GM23338 (cell line): ENCODE measurements at regions not wholly inside any gene's neighbourhood (a gene's known extent, or its start where the extent isn't known, plus 50 kb on each side); places are given as distances from the start of the nearest gene placed in this dataset.

Experiments used
- ATAC-seq: fragments of 200-7000 bp; cut with Tn5 transposase; 3 replicates; pipeline ENCODE4 v1.9.1; 2020
- DNase-seq: peaks from one replicate; pipeline ENCODE4 v3.0.0-alpha.2; 2015; ENCODE audit warnings: low spot score
- H2AFZ ChIP-seq: fragments of 200-600 bp; sonication (generic); 2 replicates; pipeline ENCODE4 v1.8.0; 2016; ENCODE audit warnings: antibody characterized with exemption, mild to moderate bottlenecking, moderate library complexity
- H3F3A ChIP-seq: fragments of 200-600 bp; sonication (generic); replicated peaks from 2 replicates; pipeline ENCODE4 v1.8.0; 2017; ENCODE audit warnings: antibody characterized with exemption, mixed run types, low read depth
- H3K27ac ChIP-seq: fragments of 200-600 bp; sonication (generic); 2 replicates; pipeline ENCODE4 v1.6.1; 2016; ENCODE audit warnings: low read depth
- H3K27me3 ChIP-seq: fragments of 200-600 bp; sonication (generic); 2 replicates; pipeline ENCODE4 v1.8.0; 2016; ENCODE audit warnings: mild to moderate bottlenecking, mixed run types, moderate library complexity; ENCODE audit not compliant: insufficient read depth
- H3K36me3 ChIP-seq: fragments of 200-600 bp; sonication (generic); 2 replicates; pipeline ENCODE4 v1.8.0; 2016; ENCODE audit warnings: mild to moderate bottlenecking; ENCODE audit not compliant: insufficient read depth
- H3K4me1 ChIP-seq: fragments of 200-600 bp; sonication (generic); 2 replicates; pipeline ENCODE4 v1.8.0; 2016; ENCODE audit warnings: mild to moderate bottlenecking, moderate library complexity; ENCODE audit not compliant: insufficient read depth
- H3K4me2 ChIP-seq: fragments of 200-600 bp; sonication (generic); 2 replicates; pipeline ENCODE4 v1.7.1; 2017; ENCODE audit warnings: mixed run types
- H3K4me3 ChIP-seq: fragments of 200-600 bp; sonication (generic); 2 replicates; pipeline ENCODE4 v1.6.1; 2016; ENCODE audit warnings: mixed run types
- H3K79me2 ChIP-seq: fragments of 200-600 bp; sonication (generic); replicated peaks from 2 replicates; pipeline ENCODE4 v1.8.0; 2017; ENCODE audit warnings: mild to moderate bottlenecking; ENCODE audit not compliant: insufficient read depth
- H3K9me2 ChIP-seq: fragments of 200-600 bp; sonication (generic); 2 replicates; pipeline ENCODE4 v1.8.0; 2017; ENCODE audit not compliant: insufficient read depth
- H4K20me1 ChIP-seq: fragments of 200-600 bp; sonication (generic); replicated peaks from 2 replicates; pipeline ENCODE4 v1.8.0; 2017; ENCODE audit warnings: mild to moderate bottlenecking; ENCODE audit not compliant: insufficient read depth
- H3K27ac Mint-ChIP-seq: 2 replicates; pipeline ENCODE4 v1.8.0; 2020; ENCODE audit warnings: inconsistent platforms, mild to moderate bottlenecking, moderate library complexity, mixed read lengths
- H3K27me3 Mint-ChIP-seq: 3 replicates; pipeline ENCODE4 v1.8.0; 2022; ENCODE audit warnings: low read depth, mild to moderate bottlenecking, moderate library complexity, mixed read lengths, inconsistent platforms; ENCODE audit not compliant: insufficient read depth, poor library complexity
- H3K36me3 Mint-ChIP-seq: 3 replicates; pipeline ENCODE4 v1.8.0; 2021; ENCODE audit warnings: low read depth, mild to moderate bottlenecking, inconsistent platforms, moderate library complexity, mixed read lengths
- H3K4me1 Mint-ChIP-seq: 3 replicates; pipeline ENCODE4 v1.8.0; 2020; ENCODE audit warnings: mild to moderate bottlenecking, inconsistent platforms, mixed read lengths
- H3K4me3 Mint-ChIP-seq: 3 replicates; pipeline ENCODE4 v1.8.0; 2021; ENCODE audit warnings: moderate library complexity, mild to moderate bottlenecking, inconsistent platforms, mixed read lengths
- H3K9me3 Mint-ChIP-seq: 3 replicates; pipeline ENCODE4 v1.8.0; 2020; ENCODE audit warnings: moderate library complexity, mild to moderate bottlenecking, inconsistent platforms, mixed read lengths
- JUNB ChIP-seq: IDR thresholded peaks from one replicate; pipeline ENCODE4 v1.6.1; 2016; ENCODE audit warnings: antibody characterized with exemption; ENCODE audit not compliant: unreplicated experiment
- NANOG ChIP-seq: IDR thresholded peaks from 2 replicates; pipeline ENCODE4 v1.6.1; 2016; ENCODE audit warnings: antibody characterized with exemption, borderline replicate concordance
- POLR2AphosphoS5 ChIP-seq: IDR thresholded peaks from 2 replicates; pipeline ENCODE4 v1.6.1; 2016; ENCODE audit warnings: antibody characterized with exemption, low read depth
- STAT1 ChIP-seq: IDR thresholded peaks from one replicate; pipeline ENCODE4 v1.6.1; 2016; ENCODE audit warnings: antibody characterized with exemption; ENCODE audit not compliant: unreplicated experiment
- ZNF114 ChIP-seq: fragments of 250-450 bp; sonication (Bioruptor Pico); IDR thresholded peaks from 2 replicates; pipeline ENCODE4 v1.5.0; 2020; ENCODE audit warnings: mild to moderate bottlenecking, moderate library complexity
- ZNF331 ChIP-seq: fragments of 250-450 bp; sonication (Bioruptor Pico); IDR thresholded peaks from 2 replicates; pipeline ENCODE4 v1.5.0; 2020; ENCODE audit warnings: low read depth, mild to moderate bottlenecking, moderate library complexity
- TF ChIP-seq, protein P1 (sequence below): IDR thresholded peaks from one replicate; pipeline ENCODE4 v1.6.1; 2018; ENCODE audit warnings: antibody characterized with exemption; ENCODE audit not compliant: unreplicated experiment
- TF ChIP-seq, protein P2 (sequence below): fragments of 250-450 bp; sonication (Bioruptor Pico); IDR thresholded peaks from 2 replicates; pipeline ENCODE4 v1.5.0; 2020; ENCODE audit warnings: mild to moderate bottlenecking, moderate library complexity
- TF ChIP-seq, protein P3 (sequence below), 2 experiments: fragments of 200-600 bp in 1 of 2; sonication (generic) in 1 of 2; conservative IDR thresholded peaks; 2 replicates each; pipeline versions ENCODE4 v1.5.1 to v1.6.1; 2016 to 2017; ENCODE audit warnings: antibody characterized with exemption in 2 of 2, low read depth in 2 of 2, mild to moderate bottlenecking in 2 of 2, moderate library complexity in 1 of 2
- TF ChIP-seq, protein P4 (sequence below): IDR thresholded peaks from 2 replicates; pipeline ENCODE4 v1.6.1; 2016; ENCODE audit warnings: antibody characterized with exemption

DNA sequence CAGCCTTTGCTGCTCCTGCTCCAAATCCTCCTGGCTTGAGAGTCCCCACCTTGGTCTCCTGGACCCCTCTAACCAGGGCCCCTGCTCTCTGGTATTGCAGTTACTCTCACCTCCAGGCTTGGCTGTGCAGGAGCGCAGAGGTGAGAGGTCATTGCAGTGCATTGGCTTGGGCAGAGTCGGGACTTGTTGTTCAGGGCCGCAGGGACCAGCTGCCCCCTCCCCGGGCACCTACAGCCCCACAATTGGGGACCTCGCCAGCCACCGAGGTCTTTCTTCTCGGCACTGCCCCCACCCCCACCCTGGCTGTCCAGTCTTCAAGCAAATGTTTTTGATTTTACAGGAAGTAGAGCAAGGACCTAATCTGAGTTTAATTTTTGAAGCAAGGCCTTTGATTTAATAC is 65.5 kb upstream of the FGF3 start:
- Histone ChIP-seq H3K79me2 (no peaks in the 10 kb centered on the region), H3K9me2 (no peaks in the 10 kb centered on the region), H3K27ac (no peak overlapping the region), H3K4me1 (peaks cover 4% of the 10 kb centered on the region; the same call in 1 of the 2 replicates), H3K36me3 (no peaks in the 10 kb centered on the region), H3K4me2 (no peak overlapping the region), H2AFZ (no peak overlapping the region), H4K20me1 (no peaks in the 10 kb centered on the region), H3F3A (no peaks in the 10 kb centered on the region), H3K27me3 (no peaks in the 10 kb centered on the region), H3K4me3 (no peak overlapping the region)
- peaks cover 10% of the 10 kb centered on the region; the same call in 2 of the 3 replicates for H3K4me1 Mint-ChIP-seq
- H3K36me3 Mint-ChIP-seq, result no peaks in the 10 kb centered on the region
- ATAC-seq (no peak), DNase-seq (no peak)
- no peak overlapping the region for H3K4me3 Mint-ChIP-seq
- H3K27me3 Mint-ChIP-seq, result peaks cover 22% of the 10 kb centered on the region
- TF ChIP-seq JUNB, result no peak
- no peak for TF ChIP-seq STAT1
- no peak for TF ChIP-seq ZNF114
- TF ChIP-seq ZNF331 (CRISPR knock-in tag), result no peak
- TF ChIP-seq, protein P1, sequence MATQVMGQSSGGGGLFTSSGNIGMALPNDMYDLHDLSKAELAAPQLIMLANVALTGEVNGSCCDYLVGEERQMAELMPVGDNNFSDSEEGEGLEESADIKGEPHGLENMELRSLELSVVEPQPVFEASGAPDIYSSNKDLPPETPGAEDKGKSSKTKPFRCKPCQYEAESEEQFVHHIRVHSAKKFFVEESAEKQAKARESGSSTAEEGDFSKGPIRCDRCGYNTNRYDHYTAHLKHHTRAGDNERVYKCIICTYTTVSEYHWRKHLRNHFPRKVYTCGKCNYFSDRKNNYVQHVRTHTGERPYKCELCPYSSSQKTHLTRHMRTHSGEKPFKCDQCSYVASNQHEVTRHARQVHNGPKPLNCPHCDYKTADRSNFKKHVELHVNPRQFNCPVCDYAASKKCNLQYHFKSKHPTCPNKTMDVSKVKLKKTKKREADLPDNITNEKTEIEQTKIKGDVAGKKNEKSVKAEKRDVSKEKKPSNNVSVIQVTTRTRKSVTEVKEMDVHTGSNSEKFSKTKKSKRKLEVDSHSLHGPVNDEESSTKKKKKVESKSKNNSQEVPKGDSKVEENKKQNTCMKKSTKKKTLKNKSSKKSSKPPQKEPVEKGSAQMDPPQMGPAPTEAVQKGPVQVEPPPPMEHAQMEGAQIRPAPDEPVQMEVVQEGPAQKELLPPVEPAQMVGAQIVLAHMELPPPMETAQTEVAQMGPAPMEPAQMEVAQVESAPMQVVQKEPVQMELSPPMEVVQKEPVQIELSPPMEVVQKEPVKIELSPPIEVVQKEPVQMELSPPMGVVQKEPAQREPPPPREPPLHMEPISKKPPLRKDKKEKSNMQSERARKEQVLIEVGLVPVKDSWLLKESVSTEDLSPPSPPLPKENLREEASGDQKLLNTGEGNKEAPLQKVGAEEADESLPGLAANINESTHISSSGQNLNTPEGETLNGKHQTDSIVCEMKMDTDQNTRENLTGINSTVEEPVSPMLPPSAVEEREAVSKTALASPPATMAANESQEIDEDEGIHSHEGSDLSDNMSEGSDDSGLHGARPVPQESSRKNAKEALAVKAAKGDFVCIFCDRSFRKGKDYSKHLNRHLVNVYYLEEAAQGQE, result no peak
- H3K27ac Mint-ChIP-seq, result no peak overlapping the region
- no peaks in the 10 kb centered on the region for H3K9me3 Mint-ChIP-seq

DNA sequence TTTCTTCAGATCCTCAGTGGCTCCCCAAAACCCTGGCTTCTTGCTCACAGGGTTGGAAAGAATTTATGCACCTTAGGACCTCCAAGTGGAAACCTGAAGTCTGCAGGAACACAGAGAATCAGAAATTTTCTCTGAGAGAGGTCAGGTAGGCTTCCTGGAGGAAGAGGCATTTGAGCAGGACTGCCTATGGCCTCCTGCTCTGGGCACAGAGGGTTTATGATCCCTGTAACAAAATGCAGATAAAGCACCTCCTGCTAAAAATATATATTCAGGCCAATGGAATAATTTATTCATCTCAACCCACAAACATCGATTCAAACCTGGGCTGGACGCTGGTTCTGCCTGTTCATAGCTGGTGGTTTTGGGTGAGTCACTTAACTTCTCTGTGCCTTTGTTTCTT is 68.1 kb upstream of the FGF3 start:
- no peaks in the 10 kb centered on the region for H3K36me3 Mint-ChIP-seq
- H3K4me1 ChIP-seq, result peaks cover 8% of the 10 kb centered on the region
- no peaks in the 10 kb centered on the region for H3F3A ChIP-seq
- H3K9me2 ChIP-seq, result no peaks in the 10 kb centered on the region
- no peak overlapping the region for H3K27ac Mint-ChIP-seq
- H3K27me3 ChIP-seq, result peaks cover 11% of the 10 kb centered on the region; the same call in 1 of the 2 replicates
- no peaks in the 10 kb centered on the region for H3K9me3 Mint-ChIP-seq
- no peak overlapping the region for H3K4me2 ChIP-seq
- H3K27me3 Mint-ChIP-seq, result peaks cover 37% of the 10 kb centered on the region
- H3K4me3 Mint-ChIP-seq, result no peak overlapping the region
- H3K79me2 ChIP-seq, result no peaks in the 10 kb centered on the region
- no peaks in the 10 kb centered on the region for H3K36me3 ChIP-seq
- H3K4me1 Mint-ChIP-seq, result peaks cover 22% of the 10 kb centered on the region
- no peak for ATAC-seq
- no peak overlapping the region for H3K27ac ChIP-seq
- H3K4me3 ChIP-seq, result no peak overlapping the region
- no peaks in the 10 kb centered on the region for H4K20me1 ChIP-seq
- no peak for DNase-seq
- no peak overlapping the region for H2AFZ ChIP-seq
- no peak for TF ChIP-seq POLR2AphosphoS5
- TF ChIP-seq, protein P2, sequence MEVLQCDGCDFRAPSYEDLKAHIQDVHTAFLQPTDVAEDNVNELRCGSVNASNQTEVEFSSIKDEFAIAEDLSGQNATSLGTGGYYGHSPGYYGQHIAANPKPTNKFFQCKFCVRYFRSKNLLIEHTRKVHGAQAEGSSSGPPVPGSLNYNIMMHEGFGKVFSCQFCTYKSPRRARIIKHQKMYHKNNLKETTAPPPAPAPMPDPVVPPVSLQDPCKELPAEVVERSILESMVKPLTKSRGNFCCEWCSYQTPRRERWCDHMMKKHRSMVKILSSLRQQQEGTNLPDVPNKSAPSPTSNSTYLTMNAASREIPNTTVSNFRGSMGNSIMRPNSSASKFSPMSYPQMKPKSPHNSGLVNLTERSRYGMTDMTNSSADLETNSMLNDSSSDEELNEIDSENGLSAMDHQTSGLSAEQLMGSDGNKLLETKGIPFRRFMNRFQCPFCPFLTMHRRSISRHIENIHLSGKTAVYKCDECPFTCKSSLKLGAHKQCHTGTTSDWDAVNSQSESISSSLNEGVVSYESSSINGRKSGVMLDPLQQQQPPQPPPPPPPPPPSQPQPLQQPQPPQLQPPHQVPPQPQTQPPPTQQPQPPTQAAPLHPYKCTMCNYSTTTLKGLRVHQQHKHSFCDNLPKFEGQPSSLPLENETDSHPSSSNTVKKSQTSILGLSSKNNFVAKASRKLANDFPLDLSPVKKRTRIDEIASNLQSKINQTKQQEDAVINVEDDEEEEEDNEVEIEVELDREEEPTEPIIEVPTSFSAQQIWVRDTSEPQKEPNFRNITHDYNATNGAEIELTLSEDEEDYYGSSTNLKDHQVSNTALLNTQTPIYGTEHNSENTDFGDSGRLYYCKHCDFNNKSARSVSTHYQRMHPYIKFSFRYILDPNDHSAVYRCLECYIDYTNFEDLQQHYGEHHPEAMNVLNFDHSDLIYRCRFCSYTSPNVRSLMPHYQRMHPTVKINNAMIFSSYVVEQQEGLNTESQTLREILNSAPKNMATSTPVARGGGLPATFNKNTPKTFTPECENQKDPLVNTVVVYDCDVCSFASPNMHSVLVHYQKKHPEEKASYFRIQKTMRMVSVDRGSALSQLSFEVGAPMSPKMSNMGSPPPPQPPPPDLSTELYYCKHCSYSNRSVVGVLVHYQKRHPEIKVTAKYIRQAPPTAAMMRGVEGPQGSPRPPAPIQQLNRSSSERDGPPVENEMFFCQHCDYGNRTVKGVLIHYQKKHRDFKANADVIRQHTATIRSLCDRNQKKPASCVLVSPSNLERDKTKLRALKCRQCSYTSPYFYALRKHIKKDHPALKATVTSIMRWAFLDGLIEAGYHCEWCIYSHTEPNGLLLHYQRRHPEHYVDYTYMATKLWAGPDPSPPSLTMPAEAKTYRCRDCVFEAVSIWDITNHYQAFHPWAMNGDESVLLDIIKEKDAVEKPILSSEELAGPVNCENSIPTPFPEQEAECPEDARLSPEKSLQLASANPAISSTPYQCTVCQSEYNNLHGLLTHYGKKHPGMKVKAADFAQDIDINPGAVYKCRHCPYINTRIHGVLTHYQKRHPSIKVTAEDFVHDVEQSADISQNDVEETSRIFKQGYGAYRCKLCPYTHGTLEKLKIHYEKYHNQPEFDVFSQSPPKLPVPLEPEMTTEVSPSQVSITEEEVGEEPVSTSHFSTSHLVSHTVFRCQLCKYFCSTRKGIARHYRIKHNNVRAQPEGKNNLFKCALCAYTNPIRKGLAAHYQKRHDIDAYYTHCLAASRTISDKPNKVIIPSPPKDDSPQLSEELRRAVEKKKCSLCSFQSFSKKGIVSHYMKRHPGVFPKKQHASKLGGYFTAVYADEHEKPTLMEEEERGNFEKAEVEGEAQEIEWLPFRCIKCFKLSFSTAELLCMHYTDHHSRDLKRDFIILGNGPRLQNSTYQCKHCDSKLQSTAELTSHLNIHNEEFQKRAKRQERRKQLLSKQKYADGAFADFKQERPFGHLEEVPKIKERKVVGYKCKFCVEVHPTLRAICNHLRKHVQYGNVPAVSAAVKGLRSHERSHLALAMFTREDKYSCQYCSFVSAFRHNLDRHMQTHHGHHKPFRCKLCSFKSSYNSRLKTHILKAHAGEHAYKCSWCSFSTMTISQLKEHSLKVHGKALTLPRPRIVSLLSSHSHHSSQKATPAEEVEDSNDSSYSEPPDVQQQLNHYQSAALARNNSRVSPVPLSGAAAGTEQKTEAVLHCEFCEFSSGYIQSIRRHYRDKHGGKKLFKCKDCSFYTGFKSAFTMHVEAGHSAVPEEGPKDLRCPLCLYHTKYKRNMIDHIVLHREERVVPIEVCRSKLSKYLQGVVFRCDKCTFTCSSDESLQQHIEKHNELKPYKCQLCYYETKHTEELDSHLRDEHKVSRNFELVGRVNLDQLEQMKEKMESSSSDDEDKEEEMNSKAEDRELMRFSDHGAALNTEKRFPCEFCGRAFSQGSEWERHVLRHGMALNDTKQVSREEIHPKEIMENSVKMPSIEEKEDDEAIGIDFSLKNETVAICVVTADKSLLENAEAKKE, result no peak
- no peak for TF ChIP-seq NANOG
- TF ChIP-seq JUNB, result no peak
- TF ChIP-seq, protein P3, sequence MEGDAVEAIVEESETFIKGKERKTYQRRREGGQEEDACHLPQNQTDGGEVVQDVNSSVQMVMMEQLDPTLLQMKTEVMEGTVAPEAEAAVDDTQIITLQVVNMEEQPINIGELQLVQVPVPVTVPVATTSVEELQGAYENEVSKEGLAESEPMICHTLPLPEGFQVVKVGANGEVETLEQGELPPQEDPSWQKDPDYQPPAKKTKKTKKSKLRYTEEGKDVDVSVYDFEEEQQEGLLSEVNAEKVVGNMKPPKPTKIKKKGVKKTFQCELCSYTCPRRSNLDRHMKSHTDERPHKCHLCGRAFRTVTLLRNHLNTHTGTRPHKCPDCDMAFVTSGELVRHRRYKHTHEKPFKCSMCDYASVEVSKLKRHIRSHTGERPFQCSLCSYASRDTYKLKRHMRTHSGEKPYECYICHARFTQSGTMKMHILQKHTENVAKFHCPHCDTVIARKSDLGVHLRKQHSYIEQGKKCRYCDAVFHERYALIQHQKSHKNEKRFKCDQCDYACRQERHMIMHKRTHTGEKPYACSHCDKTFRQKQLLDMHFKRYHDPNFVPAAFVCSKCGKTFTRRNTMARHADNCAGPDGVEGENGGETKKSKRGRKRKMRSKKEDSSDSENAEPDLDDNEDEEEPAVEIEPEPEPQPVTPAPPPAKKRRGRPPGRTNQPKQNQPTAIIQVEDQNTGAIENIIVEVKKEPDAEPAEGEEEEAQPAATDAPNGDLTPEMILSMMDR (conservative IDR thresholded peaks at IDR 0.05; ENCODE audit: low read depth in 2 of 2), result no peak
- TF ChIP-seq ZNF331 (CRISPR knock-in tag), result no peak
- TF ChIP-seq, protein P4, sequence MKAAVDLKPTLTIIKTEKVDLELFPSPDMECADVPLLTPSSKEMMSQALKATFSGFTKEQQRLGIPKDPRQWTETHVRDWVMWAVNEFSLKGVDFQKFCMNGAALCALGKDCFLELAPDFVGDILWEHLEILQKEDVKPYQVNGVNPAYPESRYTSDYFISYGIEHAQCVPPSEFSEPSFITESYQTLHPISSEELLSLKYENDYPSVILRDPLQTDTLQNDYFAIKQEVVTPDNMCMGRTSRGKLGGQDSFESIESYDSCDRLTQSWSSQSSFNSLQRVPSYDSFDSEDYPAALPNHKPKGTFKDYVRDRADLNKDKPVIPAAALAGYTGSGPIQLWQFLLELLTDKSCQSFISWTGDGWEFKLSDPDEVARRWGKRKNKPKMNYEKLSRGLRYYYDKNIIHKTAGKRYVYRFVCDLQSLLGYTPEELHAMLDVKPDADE, result no peak
- no peak for TF ChIP-seq ZNF114
